ENCODE measurements at regions not wholly inside any gene's neighbourhood (a gene's known extent, or its start where the extent isn't known, plus 50 kb on each side); places are given as distances from the start of the nearest gene placed in this dataset.

DNA sequence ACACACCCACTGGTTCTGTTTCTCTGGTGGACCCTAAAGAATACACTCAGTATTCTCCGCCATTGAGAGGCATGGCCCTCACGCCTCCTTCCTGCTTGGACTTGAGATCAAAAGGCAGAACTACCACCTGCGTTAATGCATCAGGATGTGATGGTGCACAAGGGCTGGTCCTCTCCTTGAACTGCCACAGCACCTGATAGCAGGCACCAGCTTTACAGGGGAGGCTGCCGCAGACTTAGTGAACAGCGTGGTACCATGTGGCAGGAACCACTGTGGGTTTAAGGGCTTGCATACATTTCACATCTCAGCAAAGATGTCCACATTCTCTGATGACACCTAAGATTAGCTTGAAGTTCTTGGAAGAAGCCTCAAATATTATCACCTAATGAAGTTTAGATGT, 208.7 kb downstream of the GADD45G start:
- ATAC-seq (ENCODE audit: poor library complexity) (no peak), DNase-seq (no peak)
- H3K9me3 Mint-ChIP-seq = no peaks in the 10 kb centered on the region
- CTCF ChIA-PET = no interaction called here
- no peak overlapping the region for H3K27ac Mint-ChIP-seq
- H3K27me3 Mint-ChIP-seq = peaks cover 5% of the 10 kb centered on the region
- Histone ChIP-seq H3K4me1 (ENCODE audit: insufficient read depth, low read length) (peaks cover 3% of the 10 kb centered on the region), H3K9me3 (ENCODE audit: control insufficient read depth in 1 of 2, insufficient read depth in 1 of 2, low read length in 2 of 2) (no peaks in the 10 kb centered on the region), H3K36me3 (ENCODE audit: insufficient read depth, low read length) (no peaks in the 10 kb centered on the region), H3K4me3 (ENCODE audit: low read length) (no peak overlapping the region), H3K27ac (ENCODE audit: low read depth in 1 of 2, low read length in 2 of 2) (no peak overlapping the region), H3K27me3 (ENCODE audit: control insufficient read depth in 1 of 2, insufficient read depth in 2 of 2, low read length in 2 of 2) (no peaks in the 10 kb centered on the region)
- H3K4me3 Mint-ChIP-seq = no peak overlapping the region
- no peaks in the 10 kb centered on the region for H3K36me3 Mint-ChIP-seq (ENCODE audit: low read depth)
- peaks cover 11% of the 10 kb centered on the region for H3K4me1 Mint-ChIP-seq (ENCODE audit: low read depth)
- intact Hi-C loops (cut with DNase I, micrococcal nuclease) = no loop called here
- POLR2A ChIA-PET = no interaction called here
- TF ChIP-seq, protein P1, sequence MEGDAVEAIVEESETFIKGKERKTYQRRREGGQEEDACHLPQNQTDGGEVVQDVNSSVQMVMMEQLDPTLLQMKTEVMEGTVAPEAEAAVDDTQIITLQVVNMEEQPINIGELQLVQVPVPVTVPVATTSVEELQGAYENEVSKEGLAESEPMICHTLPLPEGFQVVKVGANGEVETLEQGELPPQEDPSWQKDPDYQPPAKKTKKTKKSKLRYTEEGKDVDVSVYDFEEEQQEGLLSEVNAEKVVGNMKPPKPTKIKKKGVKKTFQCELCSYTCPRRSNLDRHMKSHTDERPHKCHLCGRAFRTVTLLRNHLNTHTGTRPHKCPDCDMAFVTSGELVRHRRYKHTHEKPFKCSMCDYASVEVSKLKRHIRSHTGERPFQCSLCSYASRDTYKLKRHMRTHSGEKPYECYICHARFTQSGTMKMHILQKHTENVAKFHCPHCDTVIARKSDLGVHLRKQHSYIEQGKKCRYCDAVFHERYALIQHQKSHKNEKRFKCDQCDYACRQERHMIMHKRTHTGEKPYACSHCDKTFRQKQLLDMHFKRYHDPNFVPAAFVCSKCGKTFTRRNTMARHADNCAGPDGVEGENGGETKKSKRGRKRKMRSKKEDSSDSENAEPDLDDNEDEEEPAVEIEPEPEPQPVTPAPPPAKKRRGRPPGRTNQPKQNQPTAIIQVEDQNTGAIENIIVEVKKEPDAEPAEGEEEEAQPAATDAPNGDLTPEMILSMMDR (IDR thresholded peaks at IDR 0.05) = no peak

DNA sequence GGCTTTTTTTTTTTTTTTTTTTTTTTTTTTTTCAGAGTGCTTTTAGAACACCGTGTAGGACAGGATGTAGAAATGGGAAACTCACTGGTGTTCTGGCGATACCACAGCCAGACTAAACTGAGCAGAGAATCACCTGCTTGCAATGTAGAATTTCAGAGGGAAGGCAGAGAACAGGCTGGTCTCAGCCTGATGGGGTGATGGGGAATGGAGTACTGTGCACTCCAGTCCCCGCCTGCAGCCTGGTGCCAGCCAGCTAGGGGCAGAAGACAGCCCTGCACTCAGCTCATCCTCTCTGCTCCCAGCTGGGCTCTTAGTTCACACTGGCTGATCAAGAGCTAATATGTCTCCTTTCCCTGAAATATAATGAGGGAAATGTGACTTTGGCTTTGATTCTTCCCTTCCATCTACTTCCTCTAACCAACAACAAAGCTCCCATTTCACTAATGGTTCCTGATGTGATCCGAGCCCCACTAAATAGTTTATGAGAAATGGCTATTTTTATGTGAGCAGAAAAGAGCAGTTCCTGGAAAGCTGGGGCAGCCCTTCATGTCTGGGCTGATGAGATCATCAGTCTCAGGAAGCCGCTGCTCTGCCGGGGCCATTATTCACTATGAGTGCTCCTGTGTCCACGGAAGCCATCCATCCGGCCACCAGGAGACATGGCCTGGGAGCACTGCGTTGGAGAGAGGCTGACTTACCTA, 209.7 kb downstream of the GADD45G start:
- CTCF ChIA-PET = no interaction called here
- no peak overlapping the region for H3K4me3 ChIP-seq (ENCODE audit: low read length)
- Mint-ChIP-seq H3K4me3 (no peak overlapping the region), H3K4me1 (ENCODE audit: low read depth) (peaks cover 11% of the 10 kb centered on the region), H3K27me3 (peaks cover 5% of the 10 kb centered on the region), H3K9me3 (no peaks in the 10 kb centered on the region), H3K36me3 (ENCODE audit: low read depth) (no peaks in the 10 kb centered on the region), H3K27ac (no peak overlapping the region)
- no peaks in the 10 kb centered on the region for H3K27me3 ChIP-seq (ENCODE audit: control insufficient read depth in 1 of 2, insufficient read depth in 2 of 2, low read length in 2 of 2)
- intact Hi-C loops (cut with DNase I, micrococcal nuclease) = no loop called here
- H3K9me3 ChIP-seq (ENCODE audit: control insufficient read depth in 1 of 2, insufficient read depth in 1 of 2, low read length in 2 of 2) = no peaks in the 10 kb centered on the region
- ATAC-seq (ENCODE audit: poor library complexity) (no peak), DNase-seq (peak in 1 of 14 experiments; percentile 16)
- TF ChIP-seq, protein P1 (IDR thresholded peaks at IDR 0.05) = no peak
- H3K27ac ChIP-seq (ENCODE audit: low read depth in 1 of 2, low read length in 2 of 2) = no peak overlapping the region
- POLR2A ChIA-PET = no interaction called here
- peaks cover 3% of the 10 kb centered on the region for H3K4me1 ChIP-seq (ENCODE audit: insufficient read depth, low read length)
- H3K36me3 ChIP-seq (ENCODE audit: insufficient read depth, low read length) = no peaks in the 10 kb centered on the region

DNA sequence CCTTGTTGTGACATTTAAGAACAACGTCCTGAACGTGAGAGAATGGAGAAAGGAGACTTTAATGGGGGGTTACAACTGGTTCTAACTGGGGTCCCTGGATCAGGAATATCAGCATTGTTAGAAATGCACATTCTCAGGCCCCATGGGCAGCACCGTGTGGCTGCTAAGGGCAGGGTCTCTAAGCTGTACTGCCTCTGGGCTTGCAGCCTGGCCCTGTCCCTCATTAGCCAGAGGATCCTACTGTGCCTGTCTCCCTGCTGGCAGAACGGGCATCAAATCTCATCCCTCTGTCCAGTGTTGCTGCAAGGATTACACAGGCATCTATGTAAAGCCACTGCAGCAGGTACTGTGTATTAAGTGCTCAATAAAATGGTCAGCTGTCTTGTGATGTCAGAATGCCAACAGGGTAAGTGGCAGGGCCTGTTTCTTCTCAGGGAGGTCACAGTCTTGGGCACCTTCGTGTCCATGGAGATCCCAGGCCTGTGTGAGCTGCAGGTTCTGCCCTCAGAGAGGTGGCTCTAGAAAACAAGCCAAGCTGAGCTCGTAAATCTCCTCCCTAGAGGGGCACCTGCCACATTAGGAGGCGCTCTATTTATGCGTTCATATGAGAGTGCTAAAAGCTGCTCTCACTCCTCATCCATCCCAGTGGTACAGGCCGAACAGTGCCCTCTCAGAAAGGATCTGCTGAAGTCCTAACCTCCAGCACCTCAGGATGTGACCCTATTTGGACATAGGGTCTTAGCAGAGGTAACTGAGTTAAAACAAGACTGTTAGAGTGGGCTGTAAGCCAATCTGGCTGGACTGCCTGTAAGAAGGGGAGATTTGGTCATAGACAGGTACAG, 210.5 kb downstream of the GADD45G start:
- no peak overlapping the region for H3K4me3 Mint-ChIP-seq
- ChIA-PET CTCF (no interaction called here), POLR2A (no interaction called here)
- no peaks in the 10 kb centered on the region for H3K36me3 ChIP-seq (ENCODE audit: insufficient read depth, low read length)
- H3K27me3 Mint-ChIP-seq = peaks cover 5% of the 10 kb centered on the region
- ATAC-seq (ENCODE audit: poor library complexity) (no peak), DNase-seq (no peak)
- no peaks in the 10 kb centered on the region for H3K36me3 Mint-ChIP-seq (ENCODE audit: low read depth)
- no peak overlapping the region for H3K27ac Mint-ChIP-seq
- H3K4me3 ChIP-seq (ENCODE audit: low read length) = no peak overlapping the region
- H3K9me3 Mint-ChIP-seq = no peaks in the 10 kb centered on the region
- TF ChIP-seq, protein P1 (IDR thresholded peaks at IDR 0.05) = no peak
- H3K9me3 ChIP-seq (ENCODE audit: control insufficient read depth in 1 of 2, insufficient read depth in 1 of 2, low read length in 2 of 2) = no peaks in the 10 kb centered on the region
- H3K4me1 Mint-ChIP-seq (ENCODE audit: low read depth) = peaks cover 11% of the 10 kb centered on the region
- intact Hi-C loops (cut with DNase I, micrococcal nuclease) = no loop called here
- H3K27me3 ChIP-seq (ENCODE audit: control insufficient read depth in 1 of 2, insufficient read depth in 2 of 2, low read length in 2 of 2) = no peaks in the 10 kb centered on the region
- no peak overlapping the region for H3K27ac ChIP-seq (ENCODE audit: low read depth in 1 of 2, low read length in 2 of 2)
- H3K4me1 ChIP-seq (ENCODE audit: insufficient read depth, low read length) = peaks cover 3% of the 10 kb centered on the region

All from CD4-positive, alpha-beta T cell (primary cell).